Ishikawa (cell line): ENCODE measurements at regions not wholly inside any gene's neighbourhood (a gene's known extent, or its start where the extent isn't known, plus 50 kb on each side); places are given as distances from the start of the nearest gene placed in this dataset.
A peak's percentile ranks its signal among the peaks of the same experiment; 100 is the strongest.

ENCODE experiments used
- CEBPB ChIP-seq: IDR thresholded peaks from 2 replicates; pipeline ENCODE4 v1.6.1; 2012
- CREB1 ChIP-seq: IDR thresholded peaks from 2 replicates; pipeline ENCODE4 v1.6.1; 2012; ENCODE audit warnings: low read depth
- EGR1 ChIP-seq: IDR thresholded peaks from 2 replicates; pipeline ENCODE4 v1.6.1; 2012
- EP300 ChIP-seq: IDR thresholded peaks from 2 replicates; pipeline ENCODE4 v1.6.1; 2012; ENCODE audit warnings: borderline replicate concordance
- FOXM1 ChIP-seq: IDR thresholded peaks from 2 replicates; pipeline ENCODE4 v1.6.1; 2012; ENCODE audit warnings: low read depth, borderline replicate concordance
- MAX ChIP-seq: IDR thresholded peaks from 2 replicates; pipeline ENCODE4 v1.6.1; 2012
- NFIC ChIP-seq: IDR thresholded peaks from 2 replicates; pipeline ENCODE4 v1.6.1; 2012
- RAD21 ChIP-seq: IDR thresholded peaks from 2 replicates; pipeline ENCODE4 v1.6.1; 2012; ENCODE audit warnings: low read depth
- REST ChIP-seq: IDR thresholded peaks from 2 replicates; pipeline ENCODE4 v1.6.1; 2012; ENCODE audit warnings: low read depth, mild to moderate bottlenecking
- TAF1 ChIP-seq: IDR thresholded peaks from 2 replicates; pipeline ENCODE4 v1.6.1; 2012; ENCODE audit warnings: low read depth, mild to moderate bottlenecking
- TCF12 ChIP-seq: IDR thresholded peaks from 2 replicates; pipeline ENCODE4 v1.6.1; 2012; ENCODE audit warnings: low read depth
- TEAD4 ChIP-seq: IDR thresholded peaks from 2 replicates; pipeline ENCODE4 v1.6.1; 2012
- USF1 ChIP-seq: IDR thresholded peaks from 2 replicates; pipeline ENCODE4 v1.6.1; 2012
- YY1 ChIP-seq: IDR thresholded peaks from 2 replicates; pipeline ENCODE4 v1.6.1; 2012; ENCODE audit warnings: low read depth
- ZBTB7A ChIP-seq: IDR thresholded peaks from 2 replicates; pipeline ENCODE4 v1.6.1; 2012; ENCODE audit warnings: low read depth

- TF ChIP-seq USF1: 0 out of 2 replicates have a peak, but pooled peaks have one; percentile 12
- no peak for TF ChIP-seq MAX
- TF ChIP-seq YY1: no peak
These were observed 135.1 kb upstream of the PMEPA1 start for GRCh38 chr20:57844626-57845596.

GRCh38 chr20:57843941-57844625 lies 134.3 kb upstream of the PMEPA1 start:
- no peak for TF ChIP-seq TCF12
- no peak for TF ChIP-seq EGR1
- TF ChIP-seq MAX: no peak
- TF ChIP-seq TEAD4: no peak
- TF ChIP-seq USF1: no peak
- TF ChIP-seq CREB1: no peak
- no peak for TF ChIP-seq NFIC
- TF ChIP-seq REST: no peak

GRCh38 chr20:57842720-57843119 lies 132.9 kb upstream of the PMEPA1 start:
- TF ChIP-seq NFIC (no peak), YY1 (no peak), USF1 (no peak), TCF12 (no peak), EP300 (no peak), REST (no peak), ZBTB7A (no peak), FOXM1 (no peak), TEAD4 (no peak), EGR1 (no peak), TAF1 (no peak), CEBPB (no peak), MAX (no peak), RAD21 (no peak), CREB1 (no peak)

- TF ChIP-seq TEAD4 (no peak), YY1 (no peak), RAD21 (no peak), ZBTB7A (no peak), CREB1 (no peak), EP300 (no peak), CEBPB (no peak), EGR1 (no peak), USF1 (no peak), MAX (no peak), NFIC (no peak), TAF1 (no peak), FOXM1 (no peak)
These were observed 131.6 kb upstream of the PMEPA1 start for GRCh38 chr20:57841297-57841866.
